ENCODE measurements at regions not wholly inside any gene's neighbourhood (a gene's known extent, or its start where the extent isn't known, plus 50 kb on each side); places are given as distances from the start of the nearest gene placed in this dataset.

DNA sequence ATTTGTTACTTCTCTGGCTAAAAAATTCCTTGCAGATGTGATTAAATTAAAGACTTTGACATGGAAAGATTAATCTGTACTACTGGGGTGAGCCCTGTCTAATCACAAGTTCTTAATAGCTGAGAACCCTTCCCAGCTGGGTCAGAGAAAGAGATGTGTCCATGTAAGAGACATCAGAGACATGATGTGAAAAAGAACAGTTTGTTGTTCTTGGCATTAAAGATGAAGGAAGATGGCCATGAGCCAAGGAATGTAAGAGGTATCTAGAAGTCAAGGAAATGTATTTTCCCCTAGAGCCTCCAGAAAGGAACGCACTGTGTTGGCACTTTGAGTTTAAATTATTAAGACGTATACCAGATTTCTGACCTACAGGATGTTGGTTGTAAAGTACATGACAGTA is 1271.5 kb upstream of the PRMT6 start:
- no peaks in the 10 kb centered on the region for H4K20me1 ChIP-seq (ENCODE audit: control insufficient read depth, insufficient read depth, insufficient read length)
- H2AFZ ChIP-seq (ENCODE audit: low read length): no peak overlapping the region
- H3K4me3 Mint-ChIP-seq: no peak overlapping the region
- H2BK120ac ChIP-seq (ENCODE audit: low read depth, low read length, poor library complexity, severe bottlenecking): no peak overlapping the region
- no peaks in the 10 kb centered on the region for H3K4me1 Mint-ChIP-seq
- H3K23ac ChIP-seq (ENCODE audit: insufficient read length, low read depth, low read length): no peak overlapping the region
- H4K5ac ChIP-seq (ENCODE audit: insufficient read length, low read depth, low read length): no peak overlapping the region
- no peaks in the 10 kb centered on the region for H3K79me1 ChIP-seq (ENCODE audit: insufficient read depth, low read depth, low read length, poor library complexity, severe bottlenecking)
- TF ChIP-seq, protein P1, sequence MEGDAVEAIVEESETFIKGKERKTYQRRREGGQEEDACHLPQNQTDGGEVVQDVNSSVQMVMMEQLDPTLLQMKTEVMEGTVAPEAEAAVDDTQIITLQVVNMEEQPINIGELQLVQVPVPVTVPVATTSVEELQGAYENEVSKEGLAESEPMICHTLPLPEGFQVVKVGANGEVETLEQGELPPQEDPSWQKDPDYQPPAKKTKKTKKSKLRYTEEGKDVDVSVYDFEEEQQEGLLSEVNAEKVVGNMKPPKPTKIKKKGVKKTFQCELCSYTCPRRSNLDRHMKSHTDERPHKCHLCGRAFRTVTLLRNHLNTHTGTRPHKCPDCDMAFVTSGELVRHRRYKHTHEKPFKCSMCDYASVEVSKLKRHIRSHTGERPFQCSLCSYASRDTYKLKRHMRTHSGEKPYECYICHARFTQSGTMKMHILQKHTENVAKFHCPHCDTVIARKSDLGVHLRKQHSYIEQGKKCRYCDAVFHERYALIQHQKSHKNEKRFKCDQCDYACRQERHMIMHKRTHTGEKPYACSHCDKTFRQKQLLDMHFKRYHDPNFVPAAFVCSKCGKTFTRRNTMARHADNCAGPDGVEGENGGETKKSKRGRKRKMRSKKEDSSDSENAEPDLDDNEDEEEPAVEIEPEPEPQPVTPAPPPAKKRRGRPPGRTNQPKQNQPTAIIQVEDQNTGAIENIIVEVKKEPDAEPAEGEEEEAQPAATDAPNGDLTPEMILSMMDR (conservative IDR thresholded peaks at IDR 0.05): no peak
- H3K14ac ChIP-seq (ENCODE audit: insufficient read depth, low read length): no peak overlapping the region
- no peak for DNase-seq
- H2BK20ac ChIP-seq (ENCODE audit: low read depth, low read length, poor library complexity, severe bottlenecking): no peak overlapping the region
- no peaks in the 10 kb centered on the region for H3K27me3 Mint-ChIP-seq (ENCODE audit: low read depth)
- H4K91ac ChIP-seq (ENCODE audit: insufficient read length, low read depth, low read length): no peak overlapping the region
- no peaks in the 10 kb centered on the region; a peak in 1 of 7 replicates for H3K36me3 Mint-ChIP-seq (ENCODE audit: insufficient read depth in 1 of 3, low read depth in 3 of 3)
- no peaks in the 10 kb centered on the region for H3K23me2 ChIP-seq (ENCODE audit: insufficient read length, low read depth, low read length, poor library complexity, severe bottlenecking)
- H2AK5ac ChIP-seq (ENCODE audit: insufficient read length, low read length): no peak overlapping the region
- H3K27ac Mint-ChIP-seq: no peak overlapping the region
- no peak overlapping the region for H4K8ac ChIP-seq (replicated peaks; ENCODE audit: insufficient read length, low read depth, low read length)
- no CpG with 5 or more reads among the region's 2 CpGs for WGBS (ENCODE audit: extremely low coverage, insufficient read length, low lambda C conversion rate)
- H3K9ac ChIP-seq (ENCODE audit: extremely low read depth, insufficient read length, low read length): no peak overlapping the region
- no peak overlapping the region for H2BK12ac ChIP-seq (ENCODE audit: insufficient read length, low read depth, low read length)
- no peaks in the 10 kb centered on the region for H3K9me3 ChIP-seq (ENCODE audit: control insufficient read depth, low read depth, low read length)
- H3T11ph ChIP-seq (ENCODE audit: low read length): no peak overlapping the region
- H3K4ac ChIP-seq (ENCODE audit: low read depth, low read length): no peak overlapping the region
- H2BK5ac ChIP-seq (ENCODE audit: insufficient read length, low read length): no peak overlapping the region
- no peaks in the 10 kb centered on the region for H3K9me3 Mint-ChIP-seq
- no peak overlapping the region for H3K56ac ChIP-seq (ENCODE audit: insufficient read length, low read depth, low read length)
- no peak overlapping the region for H2BK15ac ChIP-seq (ENCODE audit: low read depth, low read length)
- no peaks in the 10 kb centered on the region for H3K79me2 ChIP-seq (ENCODE audit: insufficient read depth, low read length)
- H3K27ac ChIP-seq (ENCODE audit: insufficient read length, low read depth, low read length): no peak overlapping the region
- H3K4me1 ChIP-seq (ENCODE audit: insufficient read depth, low read length): no peaks in the 10 kb centered on the region
- H3K18ac ChIP-seq (ENCODE audit: insufficient read length, low read depth, low read length): no peak overlapping the region
- H3K27me3 ChIP-seq (ENCODE audit: insufficient read depth, low read length): no peaks in the 10 kb centered on the region
- no peak overlapping the region for H3K4me2 ChIP-seq (ENCODE audit: insufficient read depth, insufficient read length, low read length)

Measured in H9 (cell line).